ENCODE measurements at regions not wholly inside any gene's neighbourhood (a gene's known extent, or its start where the extent isn't known, plus 50 kb on each side); places are given as distances from the start of the nearest gene placed in this dataset.

GRCh38 chr4:161329852-161330251 lies 833.9 kb downstream of the FSTL5 start:
- Histone ChIP-seq H3K4me3 (no peak overlapping the region), H3K27me3 (no peaks in the 10 kb centered on the region), H3K9me3 (no peaks in the 10 kb centered on the region), H3K4me1 (no peaks in the 10 kb centered on the region), H3K27ac (no peak overlapping the region), H3K36me3 (no peaks in the 10 kb centered on the region)
- no peak for TF ChIP-seq POLR2AphosphoS5 (IDR thresholded peaks at IDR 0.05)
- TF ChIP-seq POLR2A (IDR thresholded peaks at IDR 0.05) = no peak
- no peak for TF ChIP-seq CTCF (IDR thresholded peaks at IDR 0.05)
- no peak for TF ChIP-seq EP300 (IDR thresholded peaks at IDR 0.05)
- DNase-seq (no peak), ATAC-seq (ENCODE audit: low FRiP score in 2 of 2) (no peak)
- 92 to 94% methylated on average over 1 of the region's 1 CpG for WGBS, 2 donors

GRCh38 chr4:161321706-161322105 lies 842.1 kb downstream of the FSTL5 start:
- no peak for DNase-seq
- no peak overlapping the region for H3K27ac ChIP-seq
- no peak for TF ChIP-seq CTCF (IDR thresholded peaks at IDR 0.05)
- no peak for TF ChIP-seq EP300 (IDR thresholded peaks at IDR 0.05)
- no peak for TF ChIP-seq POLR2AphosphoS5 (IDR thresholded peaks at IDR 0.05)
- ATAC-seq (ENCODE audit: low FRiP score in 2 of 2) = no peak
- H3K36me3 ChIP-seq = no peaks in the 10 kb centered on the region
- H3K27me3 ChIP-seq = no peaks in the 10 kb centered on the region
- no peaks in the 10 kb centered on the region for H3K4me1 ChIP-seq
- WGBS, 2 donors = 38 to 56% methylated on average over 1 of the region's 1 CpG
- H3K4me3 ChIP-seq = no peak overlapping the region
- no peaks in the 10 kb centered on the region for H3K9me3 ChIP-seq

DNA sequence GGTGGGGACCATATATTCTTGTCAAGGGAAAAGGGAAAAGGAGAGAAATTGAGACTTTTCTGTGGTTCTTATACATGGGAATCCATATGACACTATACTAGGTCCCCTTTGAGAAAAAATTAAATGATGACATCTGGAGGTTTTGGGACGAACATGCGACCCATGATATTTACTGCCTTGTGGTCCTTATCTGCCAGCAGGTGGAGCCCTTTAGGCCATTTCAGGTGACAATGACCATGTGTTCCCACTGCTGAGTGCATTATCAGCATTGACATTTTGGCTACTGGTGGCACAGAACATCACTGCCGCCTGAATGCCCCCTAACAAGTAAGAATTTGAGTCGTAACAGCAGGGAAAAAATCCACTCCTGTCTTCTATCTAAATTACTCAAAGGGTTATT lies 843.4 kb downstream of the FSTL5 start:
- TF ChIP-seq EP300 (IDR thresholded peaks at IDR 0.05) = no peak
- peak in 2 of 6 experiments; percentile 10 to 25 for TF ChIP-seq CTCF (IDR thresholded peaks at IDR 0.05)
- H3K27me3 ChIP-seq = no peaks in the 10 kb centered on the region
- H3K36me3 ChIP-seq = no peaks in the 10 kb centered on the region
- no peak overlapping the region for H3K27ac ChIP-seq
- DNase-seq = no peak
- H3K4me3 ChIP-seq = no peak overlapping the region
- no peaks in the 10 kb centered on the region for H3K9me3 ChIP-seq
- 63 to 64% methylated on average over 4 of the region's 4 CpGs for WGBS, 2 donors
- H3K4me1 ChIP-seq = no peaks in the 10 kb centered on the region
- ATAC-seq (ENCODE audit: low FRiP score in 2 of 2) = no peak

DNA sequence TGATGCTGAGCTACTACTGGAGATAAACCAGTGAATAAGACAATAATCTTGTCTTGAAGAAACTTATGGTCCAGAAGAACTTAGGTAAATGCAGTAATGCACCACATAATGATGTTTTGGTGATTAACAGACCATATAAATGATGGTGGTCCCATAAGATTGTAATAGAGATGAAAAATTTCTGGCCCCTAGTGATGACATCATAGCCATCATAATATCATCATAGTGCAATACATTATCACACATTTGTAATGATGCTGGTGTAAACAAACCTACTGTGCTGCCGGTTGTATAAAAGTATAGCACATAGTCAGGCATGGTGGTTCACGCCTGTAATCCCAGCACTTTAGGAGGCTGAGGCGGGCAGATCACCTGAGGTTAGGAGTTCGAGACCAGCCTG lies 846.8 kb downstream of the FSTL5 start:
- Histone ChIP-seq H3K4me3 (no peak overlapping the region), H3K27ac (no peak overlapping the region), H3K27me3 (no peaks in the 10 kb centered on the region), H3K9me3 (no peaks in the 10 kb centered on the region), H3K4me1 (no peaks in the 10 kb centered on the region), H3K36me3 (no peaks in the 10 kb centered on the region)
- WGBS, 2 donors = 66 to 95% methylated on average over 4 of the region's 4 CpGs
- DNase-seq = no peak
- TF ChIP-seq POLR2AphosphoS5 (IDR thresholded peaks at IDR 0.05) = no peak
- no peak for TF ChIP-seq CTCF (IDR thresholded peaks at IDR 0.05)
- TF ChIP-seq POLR2A (IDR thresholded peaks at IDR 0.05) = no peak
- no peak for TF ChIP-seq EP300 (IDR thresholded peaks at IDR 0.05)
- no peak for ATAC-seq (ENCODE audit: low FRiP score in 2 of 2)

DNA sequence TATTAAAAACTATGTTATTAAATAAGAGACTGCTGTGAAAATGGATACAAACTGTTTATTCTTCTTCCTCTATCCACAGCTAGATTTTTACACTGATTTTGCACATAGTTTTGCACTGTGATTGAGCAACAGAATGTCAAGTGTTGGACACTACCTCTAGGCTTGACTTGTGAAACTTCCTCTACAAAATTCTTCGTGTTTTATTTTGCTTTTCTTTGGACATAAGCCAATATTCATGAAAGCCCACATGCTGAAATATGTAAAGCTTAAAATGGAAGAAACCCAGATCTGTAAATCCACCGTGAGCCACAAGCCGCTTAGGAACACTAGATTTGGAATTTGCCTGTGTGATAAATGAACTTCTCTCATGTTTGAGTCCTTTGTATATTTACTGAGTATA lies 849.4 kb downstream of the FSTL5 start:
- Histone ChIP-seq H3K27ac (no peak overlapping the region), H3K27me3 (no peaks in the 10 kb centered on the region), H3K4me3 (no peak overlapping the region), H3K36me3 (no peaks in the 10 kb centered on the region), H3K4me1 (no peaks in the 10 kb centered on the region), H3K9me3 (no peaks in the 10 kb centered on the region)
- DNase-seq (no peak), ATAC-seq (ENCODE audit: low FRiP score in 2 of 2) (no peak)
- TF ChIP-seq CTCF (IDR thresholded peaks at IDR 0.05) (no peak), POLR2AphosphoS5 (IDR thresholded peaks at IDR 0.05) (no peak)
- 7 to 44% methylated on average over 3 of the region's 3 CpGs for WGBS, 2 donors
